UCSD-AML1 (cell line): ENCODE measurements at regions not wholly inside any gene's neighbourhood (a gene's known extent, or its start where the extent isn't known, plus 50 kb on each side); places are given as distances from the start of the nearest gene placed in this dataset.
"Not testable (repeated sequence)": the region's sequence is repeated elsewhere in the genome, so short reads cannot be mapped to it uniquely, and the experiment has no call there.

Experiments used
- DNase-seq: peaks from one replicate; lab custom pipeline; 2025; ENCODE audit not compliant: unreplicated experiment; lab: John Stamatoyannopoulos, UW

GRCh38 chr11:38924644-38925043, 2326.6 kb upstream of the RAG2 start:
- no peak for DNase-seq

DNA sequence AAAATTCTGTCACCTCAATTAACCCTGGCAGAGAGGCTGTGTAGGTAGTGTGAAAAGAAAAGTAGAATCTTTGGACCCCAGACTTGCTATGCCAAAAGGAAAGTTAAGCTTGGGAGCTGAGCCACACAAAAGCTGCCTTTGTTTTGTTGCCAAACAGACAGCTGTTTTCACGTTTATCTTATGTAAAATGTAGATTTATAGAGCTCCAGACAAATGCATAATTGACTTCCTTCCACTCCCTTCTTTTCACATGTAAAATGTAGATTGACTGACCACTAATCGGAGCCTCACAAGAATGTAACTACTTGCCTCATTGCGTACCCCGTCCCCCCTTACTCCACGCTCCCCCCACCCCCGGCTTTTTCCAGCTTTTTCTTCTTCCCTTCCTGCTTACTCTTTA, 2302.2 kb upstream of the RAG2 start:
- DNase-seq = no peak

GRCh38 chr11:38894201-38894600, 2296.2 kb upstream of the RAG2 start:
- DNase-seq = not testable (repeated sequence)

GRCh38 chr11:38884145-38884865, 2286.3 kb upstream of the RAG2 start:
- no peak for DNase-seq

GRCh38 chr11:38867338-38867737, 2269.3 kb upstream of the RAG2 start:
- no peak for DNase-seq

DNA sequence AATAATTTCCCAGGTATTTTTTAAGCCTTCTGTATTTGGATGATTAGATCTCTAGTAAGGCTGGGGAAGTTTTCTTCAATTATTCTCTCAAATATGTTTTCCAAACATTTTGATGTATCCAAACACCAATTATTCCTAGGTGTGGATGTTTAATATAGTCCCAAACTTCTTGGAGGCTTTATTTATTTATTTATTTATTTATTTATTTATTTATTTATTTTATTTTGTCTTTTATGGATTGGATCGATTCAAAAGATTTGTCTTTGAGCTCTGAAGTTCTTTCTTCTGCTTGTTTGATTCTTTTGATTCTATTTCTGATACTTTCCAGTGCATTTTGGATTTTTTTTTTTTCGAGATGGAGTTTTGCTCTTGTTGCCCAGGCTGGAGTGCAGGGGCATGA, 2267.9 kb upstream of the RAG2 start:
- DNase-seq = no peak

GRCh38 chr11:38842991-38843390, 2245.0 kb upstream of the RAG2 start:
- no peak for DNase-seq

DNA sequence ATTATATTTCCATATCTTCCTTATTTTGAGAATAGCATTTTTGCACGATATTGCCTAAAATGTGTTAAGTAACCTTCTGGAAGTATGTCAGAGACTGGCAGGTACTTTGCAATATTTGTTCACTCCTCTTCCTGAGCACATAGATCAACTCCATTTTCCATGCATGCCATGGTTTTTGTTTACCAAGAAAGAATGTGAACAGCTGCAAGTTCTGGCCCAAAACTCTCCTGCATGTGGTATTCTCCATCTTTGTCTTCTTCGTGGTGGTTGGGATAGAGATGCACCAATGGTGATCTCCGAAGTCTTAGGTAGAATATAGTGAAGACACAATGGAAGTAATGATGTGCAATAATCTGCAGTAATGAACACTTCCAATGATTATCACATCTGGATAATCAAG, 2241.0 kb upstream of the RAG2 start:
- no peak for DNase-seq

DNA sequence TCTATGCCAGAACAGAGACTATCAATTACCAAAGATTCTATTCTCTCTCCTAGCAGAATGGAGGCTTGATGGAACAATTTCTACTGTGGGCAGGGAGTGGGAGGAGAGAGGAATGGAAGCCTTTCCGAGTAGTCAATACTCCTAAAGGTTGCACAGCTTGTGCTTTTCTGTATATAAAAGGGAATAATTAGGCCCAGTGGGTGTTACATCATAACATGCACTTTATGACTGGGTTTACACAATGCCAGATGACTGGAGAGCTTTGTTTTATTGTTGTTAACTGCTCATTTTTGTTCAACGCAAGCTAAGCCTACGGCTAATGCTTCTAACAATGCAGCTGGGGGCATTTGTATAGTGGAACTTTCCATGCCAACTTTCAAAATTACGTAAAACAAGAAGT, 2237.9 kb upstream of the RAG2 start:
- no peak for DNase-seq

- DNase-seq = no peak
These were observed 2226.5 kb upstream of the RAG2 start for GRCh38 chr11:38824573-38824972.

DNA sequence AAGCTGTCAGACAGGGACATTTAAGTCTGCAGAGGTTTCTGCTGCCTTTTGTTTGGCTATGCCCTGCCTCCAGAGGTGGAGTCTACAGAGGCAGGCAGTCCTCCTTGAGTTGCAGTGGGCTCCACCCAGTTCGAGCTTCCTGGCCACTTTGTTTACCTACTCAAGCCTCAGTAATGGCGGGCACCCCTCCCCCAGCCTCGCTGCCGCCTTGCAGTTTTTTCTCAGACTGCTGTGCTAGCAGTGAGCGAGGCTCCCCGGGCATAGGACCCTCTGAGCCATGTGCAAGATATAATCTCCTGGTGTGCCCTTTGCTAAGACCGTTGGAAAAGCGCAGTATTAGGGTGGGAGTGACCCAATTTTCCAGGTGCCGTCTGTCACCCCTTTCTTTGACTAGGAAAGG, 2223.8 kb upstream of the RAG2 start:
- DNase-seq = not testable (repeated sequence)

DNA sequence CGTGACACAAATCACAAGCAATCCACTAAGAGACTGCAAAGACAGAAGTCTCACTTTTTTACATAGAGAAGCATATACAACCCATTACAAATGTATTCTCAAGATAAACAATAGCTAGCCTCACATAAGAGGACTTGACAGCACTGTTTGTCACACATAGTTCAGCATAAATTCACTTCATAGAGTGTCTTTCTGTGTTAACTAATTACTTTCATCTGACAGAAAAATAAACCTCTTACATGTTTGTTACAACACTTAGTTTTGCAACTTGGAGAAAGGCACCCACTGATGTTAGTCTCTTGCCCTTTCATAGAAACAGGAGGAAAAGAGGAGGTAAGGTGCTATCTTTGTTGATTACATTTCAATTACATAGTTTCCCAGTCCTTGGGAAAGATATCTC, 2221.9 kb upstream of the RAG2 start:
- no peak for DNase-seq

- no peak for DNase-seq
These were observed 2220.7 kb upstream of the RAG2 start for GRCh38 chr11:38818720-38819119.

GRCh38 chr11:38814670-38815069, 2216.6 kb upstream of the RAG2 start:
- DNase-seq = no peak

- DNase-seq = no peak
These were observed 2211.5 kb upstream of the RAG2 start for GRCh38 chr11:38809521-38809920.

DNA sequence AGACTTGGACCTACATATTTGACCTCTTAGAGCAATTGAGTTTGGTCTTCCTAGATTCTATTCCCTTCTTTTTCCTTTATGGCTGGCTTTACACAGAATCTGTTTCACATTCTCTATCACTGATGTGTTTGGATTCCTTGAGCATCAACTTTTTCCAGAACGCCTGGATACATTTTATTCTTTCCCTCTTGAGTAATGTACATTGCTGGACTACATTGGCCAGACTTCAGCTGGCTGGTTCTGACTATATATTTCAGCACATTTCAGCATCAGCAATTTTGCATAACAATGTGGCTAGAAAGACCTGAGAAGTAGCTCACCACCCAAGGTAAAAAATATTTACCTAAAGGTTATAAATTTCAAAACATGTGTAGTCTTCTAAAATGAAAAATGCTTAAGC, 2198.2 kb upstream of the RAG2 start:
- no peak for DNase-seq

- DNase-seq = no peak
These were observed 2197.0 kb upstream of the RAG2 start for GRCh38 chr11:38795027-38795426.

DNA sequence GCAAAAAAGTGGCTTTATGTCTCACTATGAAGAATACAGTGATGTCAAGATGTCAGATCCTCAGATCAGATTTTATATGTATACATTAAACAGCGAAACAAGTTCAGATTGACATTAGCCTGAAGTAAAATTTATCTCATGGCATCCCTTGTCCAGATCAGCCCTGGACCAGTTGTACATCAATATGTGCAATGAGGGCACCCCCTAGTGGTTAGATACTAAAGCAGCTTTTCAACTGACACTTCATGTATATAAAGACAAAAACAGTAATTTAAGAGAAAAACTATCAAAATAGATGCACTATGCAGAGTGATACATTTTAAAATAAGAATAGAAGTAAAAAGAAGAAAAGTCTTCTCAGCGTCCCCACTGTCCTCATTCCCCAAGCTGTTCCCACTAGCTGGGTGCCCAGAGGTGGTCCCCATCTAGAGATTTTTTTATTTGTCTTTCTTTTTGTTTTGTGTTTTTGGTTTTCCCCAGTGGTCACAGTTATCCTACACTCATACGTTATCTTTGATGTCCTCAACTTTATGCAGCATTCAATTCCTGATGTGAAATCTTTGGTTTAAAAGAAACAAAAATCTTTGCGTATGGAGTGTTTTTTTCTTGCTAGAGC, 2193.4 kb upstream of the RAG2 start:
- no peak for DNase-seq

DNA sequence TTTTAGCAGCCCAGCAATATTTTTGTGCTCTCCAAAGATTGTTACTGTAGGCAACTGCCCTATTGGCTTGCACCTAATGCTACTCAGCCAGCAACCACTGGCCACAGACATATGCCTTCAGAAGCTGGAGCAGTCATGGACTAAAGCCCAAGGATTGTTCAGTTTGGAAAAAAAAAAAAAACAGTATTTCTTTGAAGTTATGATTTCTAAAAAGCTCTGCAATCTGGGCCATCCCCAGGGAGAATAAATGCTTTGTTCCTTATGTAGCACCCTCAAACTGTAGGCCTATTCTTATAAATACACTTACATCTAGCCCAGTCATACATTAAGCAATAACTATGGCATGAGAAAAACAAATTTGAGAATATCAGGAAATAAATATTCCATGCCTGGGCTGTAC, 2190.5 kb upstream of the RAG2 start:
- no peak for DNase-seq

DNA sequence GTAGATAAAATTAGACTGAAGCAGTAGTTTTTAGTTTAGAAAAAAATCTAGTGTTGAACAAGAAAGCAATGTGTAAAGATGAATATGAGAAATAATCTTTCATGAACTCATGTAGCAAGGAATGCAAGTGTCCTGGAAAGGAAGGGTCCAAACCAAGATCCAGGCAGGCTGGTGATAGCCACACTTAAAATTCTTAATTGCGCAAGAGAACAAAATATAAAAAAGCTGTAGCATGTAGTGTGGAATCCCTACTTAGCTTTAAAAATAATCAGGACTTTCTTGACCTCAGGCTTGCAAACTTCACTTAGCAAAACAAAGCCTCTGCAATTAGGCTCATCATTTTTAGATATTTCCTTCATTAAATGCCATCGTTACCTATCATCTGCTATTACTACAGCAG, 2186.1 kb upstream of the RAG2 start:
- no peak for DNase-seq

DNA sequence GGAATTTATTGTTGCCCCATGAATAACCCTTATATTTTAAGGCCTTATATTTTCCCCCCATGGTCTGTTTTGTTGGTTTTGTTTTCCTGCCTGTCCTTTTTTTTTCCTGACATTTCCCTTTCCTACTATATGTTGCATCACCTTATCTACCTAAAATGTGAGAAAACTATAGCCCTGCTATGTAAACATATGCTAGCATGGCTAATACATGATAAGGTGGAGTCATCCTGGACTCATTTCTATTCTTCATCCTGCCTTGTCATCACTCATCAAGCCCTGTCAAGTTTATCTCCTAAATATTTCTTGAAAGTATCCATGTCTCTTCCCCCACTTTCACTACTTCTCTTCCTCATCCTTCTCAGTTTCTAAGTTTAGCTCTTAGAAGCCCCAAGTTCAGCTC, 2168.8 kb upstream of the RAG2 start:
- DNase-seq = no peak

DNA sequence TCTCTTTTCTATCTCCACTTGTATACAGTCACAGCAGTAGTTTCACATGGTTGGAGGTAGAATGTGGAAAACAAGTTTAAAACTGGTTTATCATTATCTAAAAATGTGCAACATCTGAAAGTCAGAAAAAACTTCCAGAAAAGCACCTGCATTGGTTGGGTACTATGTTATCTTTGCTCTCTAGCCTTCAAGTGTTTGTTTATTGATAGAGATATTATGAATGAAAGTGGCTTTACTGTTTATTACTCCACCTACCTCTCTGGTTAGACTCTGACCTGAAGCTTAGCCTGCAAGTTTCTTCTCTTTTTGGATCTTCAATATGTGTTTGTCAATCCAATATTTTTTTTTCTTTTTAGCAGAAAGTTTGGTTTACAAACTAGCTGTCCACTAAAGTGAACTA, 2161.4 kb upstream of the RAG2 start:
- no peak for DNase-seq

GRCh38 chr11:38756537-38756936, 2158.5 kb upstream of the RAG2 start:
- no peak for DNase-seq
